AG04449 (cell line): ENCODE measurements at regions not wholly inside any gene's neighbourhood (a gene's known extent, or its start where the extent isn't known, plus 50 kb on each side); places are given as distances from the start of the nearest gene placed in this dataset.

Source experiments
- CTCF ChIA-PET: fragments of 350-600 bp; formaldehyde crosslinking; extraction: SDS; loops from one replicate; lab custom pipeline; 2021; ENCODE audit warnings: antibody characterized with exemption; lab: Yijun Ruan, JAX
- POLR2A ChIA-PET: fragments of 400-600, 350-600 bp; formaldehyde crosslinking; extraction: SDS; loops from one replicate; lab custom pipeline; 2020; ENCODE audit warnings: antibody characterized with exemption, inconsistent platforms; lab: Yijun Ruan, JAX
- DNase-seq: peaks from one replicate; pipeline ENCODE4 v3.0.0-alpha.2; 2010; ENCODE audit warnings: low read depth, low spot score
- H3K4me3 ChIP-seq: 2 replicates; pipeline ENCODE4 v1.5.1; 2011; ENCODE audit warnings: low read depth, mild to moderate bottlenecking, control low read depth, low read length
- CTCF ChIP-seq: IDR thresholded peaks from one replicate; pipeline ENCODE4 v1.5.1; 2011; ENCODE audit warnings: mild to moderate bottlenecking, moderate library complexity, low read length, control low read depth, inconsistent platforms; ENCODE audit not compliant: insufficient read depth; ENCODE audit errors: missing control alignments

GRCh38 chr19:30739394-30739793 lies 367.2 kb downstream of the ZNF536 start:
- H3K4me3 ChIP-seq, result no peak overlapping the region
- POLR2A ChIA-PET, result no interaction called here
- CTCF ChIA-PET, result no interaction called here
- DNase-seq, result no peak
- no peak for TF ChIP-seq CTCF

GRCh38 chr19:30738047-30738446 lies 365.9 kb downstream of the ZNF536 start:
- POLR2A ChIA-PET, result no interaction called here
- CTCF ChIA-PET, result no interaction called here
- no peak for TF ChIP-seq CTCF
- no peak overlapping the region for H3K4me3 ChIP-seq
- no peak for DNase-seq

GRCh38 chr19:30734669-30735068 lies 362.5 kb downstream of the ZNF536 start:
- no peak for DNase-seq
- no peak for TF ChIP-seq CTCF
- ChIA-PET CTCF (no interaction called here), POLR2A (no interaction called here)
- no peak overlapping the region for H3K4me3 ChIP-seq

GRCh38 chr19:30733826-30734550 lies 361.8 kb downstream of the ZNF536 start:
- ChIA-PET CTCF (no interaction called here), POLR2A (no interaction called here)
- no peak for TF ChIP-seq CTCF
- no peak overlapping the region for H3K4me3 ChIP-seq
- no peak for DNase-seq

GRCh38 chr19:30731591-30731990 lies 359.4 kb downstream of the ZNF536 start:
- TF ChIP-seq CTCF, result no peak
- ChIA-PET CTCF (no interaction called here), POLR2A (no interaction called here)
- no peak overlapping the region for H3K4me3 ChIP-seq
- no peak for DNase-seq

GRCh38 chr19:30729451-30729850 lies 357.3 kb downstream of the ZNF536 start:
- no peak for DNase-seq
- TF ChIP-seq CTCF, result no peak
- ChIA-PET POLR2A (no interaction called here), CTCF (no interaction called here)
- H3K4me3 ChIP-seq, result no peak overlapping the region
